ENCODE measurements at regions not wholly inside any gene's neighbourhood (a gene's known extent, or its start where the extent isn't known, plus 50 kb on each side); places are given as distances from the start of the nearest gene placed in this dataset.

DNA sequence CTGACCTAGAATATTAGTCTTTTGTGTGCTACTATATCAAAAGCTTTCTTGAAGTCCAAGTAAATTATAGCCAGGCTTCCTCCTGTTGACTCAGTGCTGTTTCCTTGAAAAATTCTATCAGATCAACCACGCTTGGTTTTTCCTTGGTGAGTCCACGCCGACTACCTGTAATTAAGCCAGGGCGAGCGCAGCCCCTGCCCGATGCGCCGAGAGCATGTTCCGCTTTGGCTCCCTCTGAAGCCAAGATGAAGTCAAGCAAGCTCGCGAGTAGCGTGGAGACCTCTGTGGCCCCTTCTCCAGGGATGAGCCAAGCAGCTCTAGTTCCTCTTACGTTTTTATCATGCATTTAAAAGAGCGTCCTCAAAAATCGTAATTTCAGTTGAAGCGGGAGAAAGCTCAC, 641.2 kb downstream of the CDH26 start:
- H3K9me3 ChIP-seq, result no peaks in the 10 kb centered on the region
- ATAC-seq, result no peak
- intact Hi-C loops (cut with DNase I, micrococcal nuclease), result no loop called here
- H3K36me3 ChIP-seq (ENCODE audit: low read depth), result no peaks in the 10 kb centered on the region
- H3K4me1 ChIP-seq (ENCODE audit: low read depth), result no peaks in the 10 kb centered on the region
- TF ChIP-seq, protein P1, sequence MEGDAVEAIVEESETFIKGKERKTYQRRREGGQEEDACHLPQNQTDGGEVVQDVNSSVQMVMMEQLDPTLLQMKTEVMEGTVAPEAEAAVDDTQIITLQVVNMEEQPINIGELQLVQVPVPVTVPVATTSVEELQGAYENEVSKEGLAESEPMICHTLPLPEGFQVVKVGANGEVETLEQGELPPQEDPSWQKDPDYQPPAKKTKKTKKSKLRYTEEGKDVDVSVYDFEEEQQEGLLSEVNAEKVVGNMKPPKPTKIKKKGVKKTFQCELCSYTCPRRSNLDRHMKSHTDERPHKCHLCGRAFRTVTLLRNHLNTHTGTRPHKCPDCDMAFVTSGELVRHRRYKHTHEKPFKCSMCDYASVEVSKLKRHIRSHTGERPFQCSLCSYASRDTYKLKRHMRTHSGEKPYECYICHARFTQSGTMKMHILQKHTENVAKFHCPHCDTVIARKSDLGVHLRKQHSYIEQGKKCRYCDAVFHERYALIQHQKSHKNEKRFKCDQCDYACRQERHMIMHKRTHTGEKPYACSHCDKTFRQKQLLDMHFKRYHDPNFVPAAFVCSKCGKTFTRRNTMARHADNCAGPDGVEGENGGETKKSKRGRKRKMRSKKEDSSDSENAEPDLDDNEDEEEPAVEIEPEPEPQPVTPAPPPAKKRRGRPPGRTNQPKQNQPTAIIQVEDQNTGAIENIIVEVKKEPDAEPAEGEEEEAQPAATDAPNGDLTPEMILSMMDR (IDR thresholded peaks at IDR 0.05), result no peak
- DNase-seq, result no peak
- no peak overlapping the region for H3K4me3 ChIP-seq

- TF ChIP-seq, protein P1 (IDR thresholded peaks at IDR 0.05), result no peak
- intact Hi-C loops (cut with DNase I, micrococcal nuclease), result no loop called here
These were observed 641.8 kb downstream of the CDH26 start for GRCh38 chr20:60600036-60600435.

GRCh38 chr20:60624066-60624465, 628.0 kb upstream of the CDH4 start:
- DNase-seq (no peak), ATAC-seq (no peak)
- TF ChIP-seq, protein P1 (IDR thresholded peaks at IDR 0.05), result no peak
- intact Hi-C loops (cut with DNase I, micrococcal nuclease), result no loop called here
- H3K4me3 ChIP-seq, result no peak overlapping the region
- no peaks in the 10 kb centered on the region for H3K4me1 ChIP-seq (ENCODE audit: low read depth)
- no peaks in the 10 kb centered on the region for H3K36me3 ChIP-seq (ENCODE audit: low read depth)
- H3K9me3 ChIP-seq, result peaks cover 3% of the 10 kb centered on the region

More at GRCh38 chr20:60600036-60600435, 641.8 kb downstream of the CDH26 start:
- Histone ChIP-seq H3K4me3 (no peak overlapping the region), H3K9me3 (no peaks in the 10 kb centered on the region), H3K4me1 (ENCODE audit: low read depth) (no peaks in the 10 kb centered on the region), H3K36me3 (ENCODE audit: low read depth) (no peaks in the 10 kb centered on the region)
- ATAC-seq (no peak), DNase-seq (no peak)

DNA sequence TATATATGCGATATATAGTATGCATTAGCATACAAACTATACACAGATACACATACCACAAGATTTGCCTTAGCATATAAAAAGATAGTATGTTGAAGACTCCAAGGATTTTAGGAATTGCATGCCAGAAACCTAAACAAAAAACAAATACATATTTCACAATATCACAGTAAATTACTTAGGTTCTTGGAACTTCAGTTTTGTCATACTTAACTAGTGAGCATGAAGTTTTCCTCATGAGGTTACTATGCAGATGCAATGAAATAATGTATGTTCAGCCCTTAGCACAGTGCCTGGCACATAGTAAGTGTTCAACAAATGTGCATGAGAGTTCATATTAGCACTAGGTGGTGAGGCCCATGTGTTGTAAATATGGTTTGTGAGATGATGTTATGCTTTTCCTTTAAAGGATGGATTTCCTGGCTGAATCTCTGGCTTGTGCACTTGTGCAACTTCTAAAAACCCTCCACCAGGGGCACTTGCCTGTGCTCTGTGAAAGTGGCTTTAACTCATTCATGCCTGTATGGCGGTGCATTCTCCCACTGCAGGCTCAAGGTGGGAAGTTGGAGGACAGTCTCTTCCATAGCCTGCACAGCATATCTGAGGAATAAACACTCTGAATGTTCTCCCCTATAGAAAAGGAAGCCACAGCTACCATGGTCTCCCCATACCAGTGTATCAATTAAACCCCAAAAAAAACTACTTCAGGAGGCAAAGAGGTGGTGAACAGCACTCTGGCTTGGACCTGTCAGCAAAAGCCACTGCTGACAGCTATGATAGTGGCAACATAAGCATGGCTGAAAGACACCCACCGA, 624.1 kb upstream of the CDH4 start:
- Histone ChIP-seq H3K4me3 (no peak overlapping the region), H3K36me3 (ENCODE audit: low read depth) (no peaks in the 10 kb centered on the region), H3K4me1 (ENCODE audit: low read depth) (no peaks in the 10 kb centered on the region), H3K9me3 (no peaks in the 10 kb centered on the region)
- intact Hi-C loops (cut with DNase I, micrococcal nuclease), result no loop called here
- TF ChIP-seq, protein P1 (IDR thresholded peaks at IDR 0.05), result no peak
- ATAC-seq (no peak), DNase-seq (no peak)

DNA sequence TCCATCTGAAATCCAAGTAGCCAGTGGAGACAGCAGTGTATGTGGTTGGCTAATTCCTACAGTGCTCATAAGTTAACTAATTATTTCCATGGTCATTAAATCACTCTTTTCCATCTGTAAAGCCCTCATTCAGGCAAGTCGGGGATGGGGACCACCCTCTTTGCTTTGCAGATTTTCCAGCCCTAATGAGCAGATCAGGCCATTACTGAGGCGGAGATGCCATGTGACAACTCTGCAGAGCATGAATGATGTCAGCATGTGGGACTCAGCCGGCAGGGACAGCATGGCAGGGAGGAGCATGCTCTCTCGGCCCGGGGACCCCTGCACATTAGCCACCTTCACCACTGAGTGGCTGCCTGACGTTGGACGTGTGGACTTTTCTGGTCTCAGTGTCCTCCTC, 623.3 kb upstream of the CDH4 start:
- no peaks in the 10 kb centered on the region for H3K9me3 ChIP-seq
- intact Hi-C loops (cut with DNase I, micrococcal nuclease), result no loop called here
- no peak for ATAC-seq
- H3K4me3 ChIP-seq, result no peak overlapping the region
- no peaks in the 10 kb centered on the region for H3K4me1 ChIP-seq (ENCODE audit: low read depth)
- no peak for DNase-seq
- TF ChIP-seq, protein P1 (IDR thresholded peaks at IDR 0.05), result no peak
- no peaks in the 10 kb centered on the region for H3K36me3 ChIP-seq (ENCODE audit: low read depth)
